ENCODE measurements at regions not wholly inside any gene's neighbourhood (a gene's known extent, or its start where the extent isn't known, plus 50 kb on each side); places are given as distances from the start of the nearest gene placed in this dataset.

DNA sequence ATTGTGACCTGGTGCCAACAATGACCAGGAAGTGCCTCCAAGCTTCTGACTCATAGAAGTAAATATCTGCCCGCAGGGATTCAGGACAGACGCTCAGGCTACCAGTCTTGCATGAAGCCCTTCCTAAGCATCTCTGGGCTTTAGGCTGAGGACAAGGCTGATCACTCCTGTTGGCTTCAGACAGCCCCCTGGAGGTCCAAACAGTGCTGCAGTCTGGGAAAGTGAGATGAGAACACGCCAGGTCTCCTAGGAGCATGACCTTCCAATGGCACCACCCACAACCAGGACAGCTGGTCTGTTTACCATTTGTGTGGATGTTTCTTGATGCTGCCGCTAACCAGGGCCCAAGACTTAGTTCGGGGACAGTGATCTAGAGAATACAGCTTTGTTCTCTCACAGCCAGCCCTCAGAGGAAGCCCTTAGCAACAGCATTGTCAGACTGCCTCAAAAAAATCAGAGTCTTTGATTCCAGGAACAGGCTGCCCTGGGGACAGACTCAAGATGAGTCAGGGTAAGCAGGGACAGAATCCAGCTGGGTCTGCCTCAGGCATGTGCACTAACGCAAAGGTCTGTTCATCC, 111.2 kb downstream of the ZNF280B start:
- TF ChIP-seq, protein P1, sequence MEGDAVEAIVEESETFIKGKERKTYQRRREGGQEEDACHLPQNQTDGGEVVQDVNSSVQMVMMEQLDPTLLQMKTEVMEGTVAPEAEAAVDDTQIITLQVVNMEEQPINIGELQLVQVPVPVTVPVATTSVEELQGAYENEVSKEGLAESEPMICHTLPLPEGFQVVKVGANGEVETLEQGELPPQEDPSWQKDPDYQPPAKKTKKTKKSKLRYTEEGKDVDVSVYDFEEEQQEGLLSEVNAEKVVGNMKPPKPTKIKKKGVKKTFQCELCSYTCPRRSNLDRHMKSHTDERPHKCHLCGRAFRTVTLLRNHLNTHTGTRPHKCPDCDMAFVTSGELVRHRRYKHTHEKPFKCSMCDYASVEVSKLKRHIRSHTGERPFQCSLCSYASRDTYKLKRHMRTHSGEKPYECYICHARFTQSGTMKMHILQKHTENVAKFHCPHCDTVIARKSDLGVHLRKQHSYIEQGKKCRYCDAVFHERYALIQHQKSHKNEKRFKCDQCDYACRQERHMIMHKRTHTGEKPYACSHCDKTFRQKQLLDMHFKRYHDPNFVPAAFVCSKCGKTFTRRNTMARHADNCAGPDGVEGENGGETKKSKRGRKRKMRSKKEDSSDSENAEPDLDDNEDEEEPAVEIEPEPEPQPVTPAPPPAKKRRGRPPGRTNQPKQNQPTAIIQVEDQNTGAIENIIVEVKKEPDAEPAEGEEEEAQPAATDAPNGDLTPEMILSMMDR (IDR thresholded peaks at IDR 0.05; ENCODE audit: low read depth, low read length, missing control alignments): no peak
- no peak overlapping the region for H3K4me3 ChIP-seq (replicated peaks; ENCODE audit: low read depth, low read length)
- DNase-seq (ENCODE audit: extremely low read depth, low read depth): no peak

DNA sequence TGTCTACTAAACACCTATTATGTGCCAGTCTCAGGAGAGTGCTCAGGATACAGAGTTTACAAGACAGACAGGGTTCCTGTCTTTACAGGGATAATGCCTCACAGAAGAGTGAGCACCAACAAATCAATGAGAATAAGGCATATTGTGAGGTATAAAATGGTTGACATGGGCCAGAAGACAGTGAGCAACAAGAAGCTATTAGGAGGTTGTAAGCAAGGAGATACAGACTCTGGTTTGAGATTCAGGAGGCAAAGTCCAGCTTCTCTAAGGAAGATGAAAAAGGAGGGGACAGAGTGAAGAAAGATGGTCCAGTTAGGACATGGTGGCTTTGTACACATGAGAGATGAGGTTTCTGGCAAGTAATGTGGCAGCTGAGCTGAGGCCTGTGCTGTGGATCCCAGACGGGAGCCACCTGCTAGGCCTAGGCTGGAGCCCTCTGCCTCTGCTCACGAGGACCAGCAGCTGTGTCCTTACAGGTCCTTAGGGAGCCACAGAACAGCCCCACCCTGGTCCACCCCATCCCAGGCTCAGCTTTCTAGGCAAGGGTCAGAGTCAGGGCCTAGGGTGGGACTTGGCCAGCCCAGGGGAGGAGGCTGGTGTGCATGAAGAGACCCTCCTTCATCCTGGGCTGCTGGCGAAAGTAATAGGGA, 110.5 kb downstream of the ZNF280B start:
- no peak overlapping the region for H3K4me3 ChIP-seq (replicated peaks; ENCODE audit: low read depth, low read length)
- TF ChIP-seq, protein P1 (IDR thresholded peaks at IDR 0.05; ENCODE audit: low read depth, low read length, missing control alignments): no peak
- DNase-seq (ENCODE audit: extremely low read depth, low read depth): no peak

DNA sequence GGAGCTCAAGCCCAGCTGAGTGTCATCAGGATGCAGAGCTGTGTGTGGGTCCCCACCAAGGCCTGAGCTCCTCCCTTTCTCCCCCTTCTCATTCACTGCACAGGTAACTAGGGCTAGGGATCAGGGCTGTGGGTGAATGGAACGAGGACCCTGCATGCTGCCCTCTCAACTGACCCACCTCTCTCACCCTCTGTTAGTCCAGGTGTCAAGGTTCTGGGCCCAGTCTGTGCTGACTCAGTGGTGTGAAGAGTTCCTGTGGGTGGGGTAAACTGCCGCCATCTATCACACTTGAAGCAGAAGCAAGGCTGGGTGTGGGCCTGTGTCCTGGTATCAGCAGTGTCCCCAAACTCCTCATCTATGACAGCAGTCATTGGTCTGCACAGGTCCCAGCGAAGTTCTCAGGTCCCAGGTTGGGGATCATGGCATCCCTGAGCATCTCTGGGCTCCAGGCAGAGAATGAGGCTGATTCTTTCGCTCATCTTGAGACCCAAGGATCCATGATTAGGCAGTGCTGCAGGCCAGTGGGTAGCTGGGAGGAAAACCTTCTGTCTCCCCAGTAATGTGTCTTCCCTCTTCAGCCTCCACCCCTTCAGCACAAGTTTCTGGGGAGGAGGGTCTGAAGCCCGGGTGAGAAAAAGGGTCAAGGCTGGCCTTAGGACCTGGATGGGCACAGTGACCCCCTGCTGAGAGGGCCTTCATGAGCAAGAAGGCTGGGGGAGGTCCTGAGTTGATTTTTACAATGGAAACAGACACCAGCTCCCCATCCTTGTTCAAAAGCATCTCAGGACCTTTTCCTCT, 109.8 kb downstream of the ZNF280B start:
- TF ChIP-seq, protein P1 (IDR thresholded peaks at IDR 0.05; ENCODE audit: low read depth, low read length, missing control alignments): no peak
- DNase-seq (ENCODE audit: extremely low read depth, low read depth): no peak
- H3K4me3 ChIP-seq (replicated peaks; ENCODE audit: low read depth, low read length): no peak overlapping the region

DNA sequence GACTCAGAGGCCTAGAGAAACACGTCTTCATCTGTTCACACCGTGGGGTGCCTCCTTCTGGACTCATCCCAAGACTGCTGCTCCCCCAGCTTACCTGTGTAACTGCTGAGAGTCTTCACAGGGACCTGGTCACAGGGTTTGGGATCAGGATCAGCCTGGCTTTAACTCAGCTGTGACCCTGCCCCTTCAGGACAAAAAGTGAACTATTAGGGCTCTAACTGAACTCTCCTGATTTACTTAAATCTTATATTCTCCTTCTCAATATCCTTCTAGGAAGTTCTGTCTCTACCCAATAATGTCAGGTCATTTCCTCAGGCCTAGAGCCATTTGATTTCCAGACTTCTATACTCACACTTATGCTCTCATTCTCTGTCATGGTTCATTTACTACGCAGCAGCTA, 108.4 kb downstream of the ZNF280B start:
- DNase-seq (ENCODE audit: extremely low read depth, low read depth): no peak
- TF ChIP-seq, protein P1 (IDR thresholded peaks at IDR 0.05; ENCODE audit: low read depth, low read length, missing control alignments): no peak
- no peak overlapping the region for H3K4me3 ChIP-seq (replicated peaks; ENCODE audit: low read depth, low read length)

DNA sequence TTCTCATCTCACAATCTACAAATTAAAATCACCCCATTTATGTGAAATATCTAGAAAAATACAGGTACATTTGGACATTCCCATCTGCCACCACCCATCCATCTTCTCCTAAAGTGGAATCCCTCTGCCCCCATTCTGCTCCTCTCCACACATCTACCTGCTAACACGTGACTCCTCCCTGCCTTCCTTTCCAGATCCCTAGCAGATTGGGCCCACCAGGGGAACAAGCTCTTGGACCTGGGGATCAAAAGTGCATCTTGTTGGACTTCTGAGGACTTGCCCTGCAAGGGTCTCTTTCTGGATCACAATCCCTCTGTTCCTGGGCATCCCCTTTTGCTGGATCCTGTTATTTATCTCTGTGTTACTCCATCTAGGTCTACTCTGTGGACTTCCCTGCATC, 107.6 kb downstream of the ZNF280B start:
- H3K4me3 ChIP-seq (replicated peaks; ENCODE audit: low read depth, low read length): no peak overlapping the region
- TF ChIP-seq, protein P1 (IDR thresholded peaks at IDR 0.05; ENCODE audit: low read depth, low read length, missing control alignments): no peak
- DNase-seq (ENCODE audit: extremely low read depth, low read depth): no peak

DNA sequence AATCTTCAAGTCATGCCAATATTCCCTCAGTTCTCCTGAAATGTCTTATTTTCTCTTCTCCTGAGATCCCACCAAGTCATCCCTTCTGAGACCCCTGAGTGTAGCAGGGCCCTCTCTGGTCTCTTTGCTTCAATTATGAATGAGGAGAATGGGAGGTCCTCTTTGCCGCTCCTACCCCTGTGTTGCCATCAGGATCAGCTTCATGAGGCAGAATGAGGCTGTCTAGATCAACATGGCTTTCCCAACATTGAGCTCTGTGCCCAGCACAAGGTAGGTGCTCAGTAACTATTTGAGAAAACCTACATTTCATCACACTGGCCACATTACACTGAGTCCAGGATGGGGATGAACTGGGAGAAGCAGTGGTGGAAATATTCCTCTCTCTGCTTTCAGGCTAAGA, 107.2 kb downstream of the ZNF280B start:
- no peak for DNase-seq (ENCODE audit: extremely low read depth, low read depth)
- no peak overlapping the region for H3K4me3 ChIP-seq (replicated peaks; ENCODE audit: low read depth, low read length)
- TF ChIP-seq, protein P1 (IDR thresholded peaks at IDR 0.05; ENCODE audit: low read depth, low read length, missing control alignments): no peak
